ENCODE measurements at regions not wholly inside any gene's neighbourhood (a gene's known extent, or its start where the extent isn't known, plus 50 kb on each side); places are given as distances from the start of the nearest gene placed in this dataset.

DNA sequence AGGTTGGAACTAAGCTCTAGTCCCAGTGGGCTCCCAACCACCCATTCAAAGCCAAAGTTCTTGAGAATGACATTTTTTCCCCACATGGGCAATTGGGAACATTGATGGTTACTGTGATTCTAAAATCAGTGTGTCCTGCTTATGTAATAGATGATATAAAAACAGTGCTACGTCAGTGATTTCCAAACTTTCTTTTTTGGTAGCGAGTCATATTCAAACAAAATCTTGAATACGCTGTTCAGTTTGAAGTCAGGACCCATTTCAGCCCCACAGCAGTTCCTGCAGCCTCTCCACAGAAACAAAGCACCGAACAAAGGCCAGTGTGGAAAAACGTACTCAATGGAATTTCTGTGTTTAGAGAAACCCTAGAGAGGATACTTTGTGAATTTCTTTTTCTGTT is 170.0 kb upstream of the OLIG3 start:
- Histone ChIP-seq H3K36me3 (no peaks in the 10 kb centered on the region), H3K27me3 (no peaks in the 10 kb centered on the region), H3K9me3 (no peaks in the 10 kb centered on the region), H3K4me1 (no peaks in the 10 kb centered on the region), H3K4me3 (no peak overlapping the region), H3K27ac (no peak overlapping the region)
- DNase-seq (no peak), ATAC-seq (no peak)
- intact Hi-C loops (cut with DNase I): no loop called here
- TF ChIP-seq, protein P1, sequence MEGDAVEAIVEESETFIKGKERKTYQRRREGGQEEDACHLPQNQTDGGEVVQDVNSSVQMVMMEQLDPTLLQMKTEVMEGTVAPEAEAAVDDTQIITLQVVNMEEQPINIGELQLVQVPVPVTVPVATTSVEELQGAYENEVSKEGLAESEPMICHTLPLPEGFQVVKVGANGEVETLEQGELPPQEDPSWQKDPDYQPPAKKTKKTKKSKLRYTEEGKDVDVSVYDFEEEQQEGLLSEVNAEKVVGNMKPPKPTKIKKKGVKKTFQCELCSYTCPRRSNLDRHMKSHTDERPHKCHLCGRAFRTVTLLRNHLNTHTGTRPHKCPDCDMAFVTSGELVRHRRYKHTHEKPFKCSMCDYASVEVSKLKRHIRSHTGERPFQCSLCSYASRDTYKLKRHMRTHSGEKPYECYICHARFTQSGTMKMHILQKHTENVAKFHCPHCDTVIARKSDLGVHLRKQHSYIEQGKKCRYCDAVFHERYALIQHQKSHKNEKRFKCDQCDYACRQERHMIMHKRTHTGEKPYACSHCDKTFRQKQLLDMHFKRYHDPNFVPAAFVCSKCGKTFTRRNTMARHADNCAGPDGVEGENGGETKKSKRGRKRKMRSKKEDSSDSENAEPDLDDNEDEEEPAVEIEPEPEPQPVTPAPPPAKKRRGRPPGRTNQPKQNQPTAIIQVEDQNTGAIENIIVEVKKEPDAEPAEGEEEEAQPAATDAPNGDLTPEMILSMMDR (IDR thresholded peaks at IDR 0.05): no peak
- no peak for TF ChIP-seq POLR2A (IDR thresholded peaks at IDR 0.05)
- WGBS, 4 donors: 66 to 74% (median 71%) methylated on average over 5 of the region's 5 CpGs

DNA sequence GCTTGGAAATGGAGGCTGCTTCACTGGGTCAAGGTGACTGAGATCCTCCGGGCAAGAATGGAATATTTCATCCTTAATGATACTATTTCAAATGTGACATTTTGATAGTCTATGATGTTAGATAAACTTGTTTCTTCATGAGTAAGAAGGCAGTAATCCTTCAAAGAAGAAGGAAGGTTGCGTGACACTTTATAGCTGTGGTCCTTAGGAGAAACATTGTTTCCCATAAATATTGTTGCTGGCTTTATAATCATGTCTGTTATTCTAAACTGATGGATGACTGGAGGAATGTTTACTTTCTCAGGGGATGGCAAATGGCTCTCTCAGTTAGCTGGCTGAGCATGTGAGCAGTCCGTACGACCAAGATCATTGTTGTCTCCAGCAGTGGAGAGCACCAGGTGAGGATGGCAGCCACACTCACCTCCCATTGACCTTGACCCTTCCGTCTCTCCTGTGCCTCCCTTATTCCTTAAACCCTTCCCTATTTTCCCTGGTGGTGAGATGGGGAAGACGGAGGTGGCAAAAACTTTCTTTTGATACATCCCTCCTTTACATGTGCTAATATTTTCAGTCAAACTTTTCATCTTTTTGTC is 171.2 kb upstream of the OLIG3 start:
- no peak overlapping the region for H3K27ac ChIP-seq
- no peaks in the 10 kb centered on the region for H3K36me3 ChIP-seq
- no peaks in the 10 kb centered on the region for H3K27me3 ChIP-seq
- H3K9me3 ChIP-seq: no peaks in the 10 kb centered on the region
- 80 to 89% (median 85%) methylated on average over 6 of the region's 6 CpGs for WGBS, 4 donors
- ATAC-seq (no peak), DNase-seq (no peak)
- intact Hi-C loops (cut with DNase I): loop anchor here in 1 of 10 donors (5.0 kb wide), 1 partner anchor 37 kb away; no protein-coding TSS in a partner anchor
- TF ChIP-seq, protein P1 (IDR thresholded peaks at IDR 0.05): no peak
- TF ChIP-seq POLR2A (IDR thresholded peaks at IDR 0.05): no peak
- no peaks in the 10 kb centered on the region for H3K4me1 ChIP-seq
- H3K4me3 ChIP-seq: no peak overlapping the region

DNA sequence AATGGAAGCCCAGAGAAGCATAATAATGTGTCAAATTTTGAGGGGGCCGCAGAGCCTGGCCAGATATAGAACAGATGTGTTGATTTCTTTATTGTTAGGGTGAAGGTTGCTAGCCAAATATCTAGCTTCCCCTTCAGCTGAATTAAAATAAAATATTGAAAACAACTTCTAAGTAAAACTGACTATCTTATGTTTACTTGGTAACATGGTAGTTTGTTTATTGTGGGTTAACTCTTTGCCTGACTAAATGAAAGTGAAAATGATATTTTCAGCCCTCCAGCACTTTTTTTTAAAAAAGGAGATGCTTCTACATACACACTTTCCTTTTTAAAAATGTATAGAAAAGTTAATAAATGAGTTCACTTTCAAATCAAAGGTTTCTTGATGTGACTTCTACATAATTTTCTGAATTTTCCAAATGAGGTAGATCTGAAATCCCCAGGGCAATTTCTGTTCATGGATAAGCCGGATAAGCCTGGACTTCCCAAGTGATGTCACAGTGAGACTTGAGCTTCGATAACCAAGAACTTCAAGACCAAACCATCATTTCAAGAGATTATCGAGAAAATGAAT is 172.1 kb upstream of the OLIG3 start:
- intact Hi-C loops (cut with DNase I): loop anchor here in 1 of 10 donors (5.0 kb wide), 1 partner anchor 36 kb away; no protein-coding TSS in a partner anchor
- ATAC-seq (no peak), DNase-seq (no peak)
- H3K4me1 ChIP-seq: no peaks in the 10 kb centered on the region
- no peak overlapping the region for H3K27ac ChIP-seq
- no peaks in the 10 kb centered on the region for H3K27me3 ChIP-seq
- WGBS, 4 donors: 62 to 81% (median 71%) methylated on average over 4 of the region's 4 CpGs
- TF ChIP-seq, protein P1 (IDR thresholded peaks at IDR 0.05): no peak
- no peak for TF ChIP-seq POLR2A (IDR thresholded peaks at IDR 0.05)
- H3K4me3 ChIP-seq: no peak overlapping the region
- no peaks in the 10 kb centered on the region for H3K9me3 ChIP-seq
- H3K36me3 ChIP-seq: no peaks in the 10 kb centered on the region

DNA sequence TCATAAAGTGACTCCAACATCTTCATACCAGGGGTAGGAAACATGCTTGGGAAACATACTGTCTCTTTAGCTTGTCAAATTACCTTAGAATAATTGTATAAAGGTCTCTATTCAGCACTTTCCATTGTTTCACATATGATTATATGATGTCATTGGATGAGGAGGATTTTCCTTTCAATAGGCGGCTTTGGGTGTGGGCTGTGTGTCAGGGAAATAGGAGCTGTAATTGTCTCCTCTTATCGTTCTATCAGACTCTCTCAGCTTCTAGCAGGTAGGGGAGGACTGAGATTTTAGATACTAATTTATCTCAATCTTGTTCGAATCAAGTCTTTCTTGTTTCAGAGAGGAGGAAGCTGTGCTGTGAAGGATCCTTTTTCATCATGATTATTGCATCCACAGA is 179.4 kb upstream of the OLIG3 start:
- 43 to 58% (median 49%) methylated on average over 3 of the region's 3 CpGs for WGBS, 4 donors
- H3K27me3 ChIP-seq: no peaks in the 10 kb centered on the region
- no peak for TF ChIP-seq POLR2A (IDR thresholded peaks at IDR 0.05)
- TF ChIP-seq, protein P1 (IDR thresholded peaks at IDR 0.05): no peak
- intact Hi-C loops (cut with DNase I): no loop called here
- no peak overlapping the region for H3K4me3 ChIP-seq
- H3K4me1 ChIP-seq: peaks cover 0 to 6% (median 0%) of the 10 kb centered on the region in 12 donors
- H3K9me3 ChIP-seq: no peaks in the 10 kb centered on the region
- peak in 1 of 4 donors; percentile 26 for ATAC-seq
- peak overlapping the region in 1 of 12 donors; percentile 51 for H3K27ac ChIP-seq
- DNase-seq: no peak
- H3K36me3 ChIP-seq: no peaks in the 10 kb centered on the region

Data from heart left ventricle (tissue), 16 donors.